ENCODE measurements at regions not wholly inside any gene's neighbourhood (a gene's known extent, or its start where the extent isn't known, plus 50 kb on each side); places are given as distances from the start of the nearest gene placed in this dataset.

DNA sequence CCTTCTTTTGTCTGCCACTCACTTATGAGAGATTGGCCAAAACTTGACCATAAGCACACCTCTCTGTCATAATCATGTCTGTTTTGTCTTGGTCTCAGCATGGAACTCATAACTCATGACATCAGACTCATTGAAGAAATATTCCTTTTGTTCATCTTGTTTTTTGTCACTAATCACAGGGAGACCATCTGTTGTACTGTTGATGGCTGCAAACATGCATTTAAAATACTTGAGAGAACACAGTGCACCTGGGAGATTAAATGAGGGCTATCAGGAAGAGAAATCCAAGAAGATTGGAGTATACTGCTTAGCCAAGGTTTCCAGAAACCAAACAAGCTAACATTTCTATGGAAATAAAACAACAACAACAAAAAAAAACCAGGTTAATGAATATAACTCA is 689.7 kb downstream of the EPM2A start:
- no peak overlapping the region for H3K18ac ChIP-seq (ENCODE audit: insufficient read length, low read depth, low read length)
- H3K23me2 ChIP-seq (ENCODE audit: insufficient read length, low read depth, low read length, poor library complexity, severe bottlenecking) = no peaks in the 10 kb centered on the region
- H2AK5ac ChIP-seq (ENCODE audit: insufficient read length, low read length) = no peak overlapping the region
- no peaks in the 10 kb centered on the region for H3K9me3 ChIP-seq (ENCODE audit: control insufficient read depth, low read depth, low read length)
- DNase-seq = no peak
- H3K27me3 ChIP-seq (ENCODE audit: insufficient read depth, low read length) = no peaks in the 10 kb centered on the region
- H2BK20ac ChIP-seq (ENCODE audit: low read depth, low read length, poor library complexity, severe bottlenecking) = no peak overlapping the region
- no peak overlapping the region for H3K4me2 ChIP-seq (ENCODE audit: insufficient read depth, insufficient read length, low read length)
- H3K14ac ChIP-seq (ENCODE audit: insufficient read depth, low read length) = no peak overlapping the region
- H3K4me1 Mint-ChIP-seq = peaks cover 18 to 21% of the 10 kb centered on the region in 2 experiments
- H3K27ac Mint-ChIP-seq = no peak overlapping the region
- no peaks in the 10 kb centered on the region for H3K79me2 ChIP-seq (ENCODE audit: insufficient read depth, low read length)
- peaks cover 3% of the 10 kb centered on the region; the same call in 1 of the 2 replicates for H3K4me1 ChIP-seq (ENCODE audit: insufficient read depth, low read length)
- H4K91ac ChIP-seq (ENCODE audit: insufficient read length, low read depth, low read length) = no peak overlapping the region
- H2AFZ ChIP-seq (ENCODE audit: low read length) = no peak overlapping the region
- H3K9ac ChIP-seq (ENCODE audit: extremely low read depth, insufficient read length, low read length) = no peak overlapping the region
- no peak overlapping the region for H3K56ac ChIP-seq (ENCODE audit: insufficient read length, low read depth, low read length)
- H4K5ac ChIP-seq (ENCODE audit: insufficient read length, low read depth, low read length) = no peak overlapping the region
- TF ChIP-seq, protein P1, sequence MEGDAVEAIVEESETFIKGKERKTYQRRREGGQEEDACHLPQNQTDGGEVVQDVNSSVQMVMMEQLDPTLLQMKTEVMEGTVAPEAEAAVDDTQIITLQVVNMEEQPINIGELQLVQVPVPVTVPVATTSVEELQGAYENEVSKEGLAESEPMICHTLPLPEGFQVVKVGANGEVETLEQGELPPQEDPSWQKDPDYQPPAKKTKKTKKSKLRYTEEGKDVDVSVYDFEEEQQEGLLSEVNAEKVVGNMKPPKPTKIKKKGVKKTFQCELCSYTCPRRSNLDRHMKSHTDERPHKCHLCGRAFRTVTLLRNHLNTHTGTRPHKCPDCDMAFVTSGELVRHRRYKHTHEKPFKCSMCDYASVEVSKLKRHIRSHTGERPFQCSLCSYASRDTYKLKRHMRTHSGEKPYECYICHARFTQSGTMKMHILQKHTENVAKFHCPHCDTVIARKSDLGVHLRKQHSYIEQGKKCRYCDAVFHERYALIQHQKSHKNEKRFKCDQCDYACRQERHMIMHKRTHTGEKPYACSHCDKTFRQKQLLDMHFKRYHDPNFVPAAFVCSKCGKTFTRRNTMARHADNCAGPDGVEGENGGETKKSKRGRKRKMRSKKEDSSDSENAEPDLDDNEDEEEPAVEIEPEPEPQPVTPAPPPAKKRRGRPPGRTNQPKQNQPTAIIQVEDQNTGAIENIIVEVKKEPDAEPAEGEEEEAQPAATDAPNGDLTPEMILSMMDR (conservative IDR thresholded peaks at IDR 0.05) = no peak
- no peak overlapping the region for H2BK5ac ChIP-seq (ENCODE audit: insufficient read length, low read length)
- H2BK120ac ChIP-seq (ENCODE audit: low read depth, low read length, poor library complexity, severe bottlenecking) = no peak overlapping the region
- H3K36me3 Mint-ChIP-seq (ENCODE audit: insufficient read depth in 1 of 3, low read depth in 3 of 3) = peaks cover 3 to 15% (median 4%) of the 10 kb centered on the region in 3 experiments; a peak in 4 of 7 replicates
- H4K8ac ChIP-seq (replicated peaks; ENCODE audit: insufficient read length, low read depth, low read length) = no peak overlapping the region
- H2BK15ac ChIP-seq (ENCODE audit: low read depth, low read length) = no peak overlapping the region
- no peak overlapping the region for H3K27ac ChIP-seq (ENCODE audit: insufficient read length, low read depth, low read length)
- peaks cover 5 to 10% of the 10 kb centered on the region in 2 experiments; a peak in 4 of 5 replicates for H3K9me3 Mint-ChIP-seq
- H3K27me3 Mint-ChIP-seq (ENCODE audit: low read depth) = no peaks in the 10 kb centered on the region
- H3T11ph ChIP-seq (ENCODE audit: low read length) = no peak overlapping the region
- H4K20me1 ChIP-seq (ENCODE audit: control insufficient read depth, insufficient read depth, insufficient read length) = no peaks in the 10 kb centered on the region
- no peak overlapping the region for H2BK12ac ChIP-seq (ENCODE audit: insufficient read length, low read depth, low read length)
- no peak overlapping the region for H3K4ac ChIP-seq (ENCODE audit: low read depth, low read length)
- no peak overlapping the region for H3K4me3 Mint-ChIP-seq
- H3K79me1 ChIP-seq (ENCODE audit: insufficient read depth, low read depth, low read length, poor library complexity, severe bottlenecking) = no peaks in the 10 kb centered on the region
- H3K23ac ChIP-seq (ENCODE audit: insufficient read length, low read depth, low read length) = no peak overlapping the region

Measured in H9 (cell line).